ENCODE measurements at regions not wholly inside any gene's neighbourhood (a gene's known extent, or its start where the extent isn't known, plus 50 kb on each side); places are given as distances from the start of the nearest gene placed in this dataset.
"Not testable (repeated sequence)": the region's sequence is repeated elsewhere in the genome, so short reads cannot be mapped to it uniquely, and the experiment has no call there.

DNA sequence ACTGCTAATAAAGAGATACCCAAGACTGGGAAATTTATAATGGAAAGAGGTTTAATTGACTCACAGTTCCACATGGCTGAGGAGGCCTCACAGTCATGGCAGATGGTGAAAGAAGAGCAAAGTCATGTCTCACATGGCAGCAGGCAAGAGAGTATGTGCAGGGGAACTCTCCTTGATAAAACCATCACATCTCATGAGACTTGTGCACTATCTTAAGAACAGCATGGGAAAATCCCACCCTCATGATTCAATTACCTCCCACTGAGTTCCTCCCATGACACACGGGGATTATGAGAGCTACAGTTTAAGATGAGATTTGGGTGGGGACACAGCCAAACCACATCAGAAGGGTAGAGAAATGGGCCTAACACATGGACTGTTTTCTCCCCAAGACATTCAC is 156.3 kb downstream of the CCDC71L start:
- TF ChIP-seq ZNF274 (IDR thresholded peaks at IDR 0.05; ENCODE audit: low read depth, low read length): no peak
- H3K4me3 ChIP-seq (ENCODE audit: low read length): no peak overlapping the region

DNA sequence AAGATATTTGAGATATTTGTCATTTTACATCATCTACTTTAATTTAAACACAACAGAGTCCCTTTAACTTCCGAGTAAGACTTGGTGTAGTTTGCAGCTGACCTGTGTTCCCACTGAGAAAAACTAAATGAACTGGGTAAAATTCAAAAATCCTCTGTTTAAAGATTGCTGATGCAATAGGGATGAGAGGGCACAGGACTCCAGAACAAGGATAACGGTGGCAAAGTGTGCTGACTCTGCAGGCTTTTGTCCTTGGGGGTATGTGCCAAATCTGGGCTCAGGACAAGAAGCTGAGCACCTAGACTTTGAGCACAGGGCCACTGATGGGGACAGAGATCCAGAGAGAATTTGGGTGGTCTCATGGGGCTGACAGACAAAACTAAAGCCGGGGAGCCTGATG is 156.8 kb downstream of the CCDC71L start:
- H3K4me3 ChIP-seq (ENCODE audit: low read length): no peak overlapping the region
- no peak for TF ChIP-seq ZNF274 (IDR thresholded peaks at IDR 0.05; ENCODE audit: low read depth, low read length)

DNA sequence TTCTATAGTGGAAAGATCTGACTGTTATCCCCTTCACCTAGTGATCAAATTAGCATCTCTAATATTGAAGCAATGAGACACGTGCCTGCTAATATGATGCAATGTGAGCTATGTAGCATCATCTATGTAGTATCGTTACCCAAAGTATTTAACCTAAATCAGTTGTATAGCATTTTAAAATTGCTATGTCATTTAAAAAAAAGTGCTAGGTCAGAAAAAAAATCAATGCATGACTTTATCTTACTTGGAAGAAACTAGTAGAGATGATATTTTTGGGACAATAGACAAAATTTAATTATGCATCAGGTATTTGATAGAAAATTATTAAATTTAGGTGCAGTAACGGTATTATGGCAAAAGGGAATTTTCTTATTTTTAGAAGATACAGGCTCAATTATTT is 157.3 kb downstream of the CCDC71L start:
- no peak overlapping the region for H3K4me3 ChIP-seq (ENCODE audit: low read length)
- TF ChIP-seq ZNF274 (IDR thresholded peaks at IDR 0.05; ENCODE audit: low read depth, low read length): no peak

GRCh38 chr7:106501605-106502580 is 159.1 kb downstream of the CCDC71L start:
- no peak for TF ChIP-seq ZNF274 (IDR thresholded peaks at IDR 0.05; ENCODE audit: low read depth, low read length)
- no peak overlapping the region for H3K4me3 ChIP-seq (ENCODE audit: low read length)

GRCh38 chr7:106499897-106500296 is 161.1 kb downstream of the CCDC71L start:
- no peak overlapping the region for H3K4me3 ChIP-seq (ENCODE audit: low read length)
- no peak for TF ChIP-seq ZNF274 (IDR thresholded peaks at IDR 0.05; ENCODE audit: low read depth, low read length)

DNA sequence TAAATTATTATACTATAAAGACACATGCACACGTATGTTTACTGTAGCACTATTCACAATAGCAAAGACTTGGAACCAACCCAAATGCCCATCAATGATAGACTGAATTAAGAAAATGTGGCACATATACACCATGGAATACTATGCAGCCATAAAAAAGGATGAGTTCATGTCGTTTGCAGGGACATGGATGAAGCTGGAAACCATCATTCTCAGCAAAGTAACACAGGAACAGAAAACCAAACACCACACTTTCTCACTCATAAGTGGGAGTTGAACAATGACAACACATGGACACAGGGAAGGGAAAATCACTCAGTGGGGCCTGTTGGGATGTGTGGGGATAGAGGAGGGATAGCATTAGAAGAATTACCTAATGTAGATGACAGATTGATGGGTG is 163.0 kb downstream of the CCDC71L start:
- not testable (repeated sequence) for H3K4me3 ChIP-seq (ENCODE audit: low read length)

- H3K4me3 ChIP-seq (ENCODE audit: low read length): no peak overlapping the region
- TF ChIP-seq ZNF274 (IDR thresholded peaks at IDR 0.05; ENCODE audit: low read depth, low read length): no peak
Measured at GRCh38 chr7:106493041-106493731, 167.8 kb downstream of the CCDC71L start.

- no peak for TF ChIP-seq ZNF274 (IDR thresholded peaks at IDR 0.05; ENCODE audit: low read depth, low read length)
Measured at GRCh38 chr7:106488465-106488864, 172.5 kb downstream of the CCDC71L start.

DNA sequence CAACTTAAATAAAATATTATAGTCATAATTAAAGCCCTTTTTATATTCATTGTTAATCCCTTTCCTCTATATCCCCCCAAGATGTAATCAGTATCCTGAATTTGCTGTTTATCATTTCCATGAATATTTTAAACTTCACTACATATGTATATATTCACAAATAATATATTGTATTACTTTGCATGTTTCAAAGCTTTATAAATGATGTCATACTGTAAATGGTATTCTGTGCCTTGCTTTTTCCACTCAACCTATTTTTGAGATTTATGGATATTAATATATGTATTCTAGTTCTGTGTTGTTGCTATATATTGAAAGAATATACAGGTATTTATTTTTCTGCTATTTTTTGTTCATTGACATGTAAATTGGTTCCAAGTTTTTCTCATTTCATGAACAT is 173.1 kb downstream of the CCDC71L start:
- no peak for TF ChIP-seq ZNF274 (IDR thresholded peaks at IDR 0.05; ENCODE audit: low read depth, low read length)

More at GRCh38 chr7:106488465-106488864, 172.5 kb downstream of the CCDC71L start:
- no peak overlapping the region for H3K4me3 ChIP-seq (ENCODE audit: low read length)

DNA sequence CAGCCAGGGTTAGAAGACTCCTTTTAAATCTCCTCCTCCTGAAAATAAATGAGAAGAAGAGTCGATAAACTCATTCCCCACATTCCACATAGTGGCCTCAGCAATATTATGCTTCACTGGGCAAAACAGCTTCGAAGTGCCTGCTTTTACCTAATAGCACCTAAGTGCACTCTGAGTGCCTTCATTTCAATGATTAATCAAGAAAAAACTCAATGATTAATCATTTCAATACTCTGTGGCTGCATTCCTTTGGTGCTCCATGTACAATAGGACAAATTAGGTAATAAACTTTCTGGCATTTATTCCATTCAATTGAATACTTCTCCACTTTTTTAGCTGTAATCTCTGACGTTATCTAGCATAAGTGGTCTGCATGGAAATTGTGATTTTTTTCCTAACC is 174.6 kb downstream of the CCDC71L start:
- no peak for TF ChIP-seq ZNF274 (IDR thresholded peaks at IDR 0.05; ENCODE audit: low read depth, low read length)
- H3K4me3 ChIP-seq (ENCODE audit: low read length): no peak overlapping the region

More for the DNA sequence above, 173.1 kb downstream of the CCDC71L start:
- no peak overlapping the region for H3K4me3 ChIP-seq (ENCODE audit: low read length)

DNA sequence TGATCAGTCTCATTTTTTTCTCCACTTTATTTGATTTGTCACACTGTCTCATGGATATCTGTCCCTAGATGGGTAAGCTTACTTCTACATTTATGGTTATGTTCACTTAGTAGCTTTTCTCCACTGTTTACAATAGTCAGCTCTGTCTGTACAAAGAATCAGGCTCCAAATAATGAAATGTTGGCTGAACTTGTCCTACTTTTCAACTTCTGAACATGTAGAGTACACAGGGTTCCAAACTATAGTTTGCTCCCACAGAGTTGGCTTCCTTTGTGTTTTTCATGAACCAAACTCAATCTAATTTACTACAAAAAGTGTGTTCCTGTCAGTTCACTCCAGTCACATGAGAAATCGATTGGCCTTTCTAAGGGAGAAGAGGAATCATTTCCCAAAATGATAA is 175.0 kb downstream of the CCDC71L start:
- no peak for TF ChIP-seq ZNF274 (IDR thresholded peaks at IDR 0.05; ENCODE audit: low read depth, low read length)
- H3K4me3 ChIP-seq (ENCODE audit: low read length): no peak overlapping the region

- TF ChIP-seq ZNF274 (IDR thresholded peaks at IDR 0.05; ENCODE audit: low read depth, low read length): no peak
- H3K4me3 ChIP-seq (ENCODE audit: low read length): no peak overlapping the region
Measured at GRCh38 chr7:106485031-106485551, 175.9 kb downstream of the CCDC71L start.

- H3K4me3 ChIP-seq (ENCODE audit: low read length): no peak overlapping the region
- no peak for TF ChIP-seq ZNF274 (IDR thresholded peaks at IDR 0.05; ENCODE audit: low read depth, low read length)
Measured at GRCh38 chr7:106484562-106484961, 176.4 kb downstream of the CCDC71L start.

- no peak for TF ChIP-seq ZNF274 (IDR thresholded peaks at IDR 0.05; ENCODE audit: low read depth, low read length)
- no peak overlapping the region for H3K4me3 ChIP-seq (ENCODE audit: low read length)
Measured at GRCh38 chr7:106482091-106482490, 178.9 kb downstream of the CCDC71L start.

GRCh38 chr7:106480616-106481031 is 180.3 kb downstream of the CCDC71L start:
- no peak overlapping the region for H3K4me3 ChIP-seq (ENCODE audit: low read length)
- no peak for TF ChIP-seq ZNF274 (IDR thresholded peaks at IDR 0.05; ENCODE audit: low read depth, low read length)

All from GM08714 (cell line).